ACC112 (cell line): ENCODE measurements at regions not wholly inside any gene's neighbourhood (a gene's known extent, or its start where the extent isn't known, plus 50 kb on each side); places are given as distances from the start of the nearest gene placed in this dataset.

Source experiments
- H2AFZ ChIP-seq: fragments of 200-600 bp; sonication (generic); one replicate; pipeline ENCODE4 v1.6.0; 2017; ENCODE audit warnings: antibody characterized with exemption, low read length; ENCODE audit not compliant: unreplicated experiment
- H3K27ac ChIP-seq: fragments of 200-600 bp; sonication (generic); 2 replicates; pipeline ENCODE4 v1.5.1; 2014; ENCODE audit warnings: low read depth, mild to moderate bottlenecking, antibody characterized with exemption, low read length, moderate library complexity
- H3K27me3 ChIP-seq: fragments of 200-600 bp; sonication (generic); 2 replicates; pipeline ENCODE4 v1.6.1; 2014; ENCODE audit warnings: mild to moderate bottlenecking, antibody characterized with exemption, low read length, moderate library complexity, mixed read lengths; ENCODE audit not compliant: insufficient read depth
- H3K36me3 ChIP-seq: fragments of 200-600 bp; sonication (generic); 2 replicates; pipeline ENCODE4 v1.6.1; 2016; ENCODE audit warnings: mild to moderate bottlenecking, antibody characterized with exemption, low read length, moderate library complexity, mixed read lengths; ENCODE audit not compliant: insufficient read depth
- H3K4me1 ChIP-seq: fragments of 200-600 bp; sonication (generic); one replicate; pipeline ENCODE4 v1.6.1; 2016; ENCODE audit warnings: low read length, mixed read lengths; ENCODE audit not compliant: insufficient read depth, unreplicated experiment, control insufficient read depth
- H3K4me3 ChIP-seq: fragments of 200-600 bp; sonication (generic); 2 replicates; pipeline ENCODE4 v1.5.1; 2014; ENCODE audit warnings: mild to moderate bottlenecking, low read depth, low read length
- H3K79me2 ChIP-seq: fragments of 200-600 bp; sonication (generic); one replicate; pipeline ENCODE4 v1.6.0; 2016; ENCODE audit warnings: low read length; ENCODE audit not compliant: control insufficient read depth, unreplicated experiment, insufficient read depth

DNA sequence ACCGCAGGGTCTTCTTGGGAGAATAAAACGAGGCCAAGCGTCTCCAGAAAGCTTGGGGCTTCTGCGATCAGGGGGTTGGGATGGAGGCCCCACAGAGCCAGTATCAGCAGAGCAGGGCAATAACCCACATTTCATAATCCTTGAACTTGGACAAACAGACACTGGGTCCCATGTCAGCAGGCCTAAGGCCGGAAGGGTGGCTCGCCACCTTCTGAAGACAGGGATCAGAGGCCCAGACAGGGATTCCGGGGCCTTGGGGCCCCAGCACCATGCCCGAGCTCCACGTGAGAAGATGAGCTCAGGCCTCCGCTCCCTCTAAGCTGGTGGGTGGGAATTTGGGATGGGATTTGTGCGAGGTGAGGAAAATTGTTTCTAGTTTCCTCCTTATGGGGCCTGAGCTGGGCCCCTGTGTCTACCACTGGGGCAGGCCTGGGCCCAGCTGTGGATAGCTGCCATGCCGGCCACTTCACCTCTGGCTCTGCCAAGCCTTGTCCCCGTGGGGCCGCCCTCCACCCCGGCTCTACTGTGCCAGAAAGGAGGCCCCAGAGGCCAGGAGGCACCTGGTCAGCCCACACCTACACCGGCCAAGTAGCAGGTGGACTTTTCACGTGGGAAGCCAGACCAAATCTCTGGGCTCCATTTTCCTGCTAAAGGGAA is 67.2 kb upstream of the DLK1 start:
- no peaks in the 10 kb centered on the region for H3K27me3 ChIP-seq
- H3K4me3 ChIP-seq, result no peak overlapping the region
- no peak overlapping the region for H2AFZ ChIP-seq
- H3K36me3 ChIP-seq, result no peaks in the 10 kb centered on the region
- H3K79me2 ChIP-seq, result no peaks in the 10 kb centered on the region
- no peak overlapping the region for H3K27ac ChIP-seq
- no peaks in the 10 kb centered on the region for H3K4me1 ChIP-seq

DNA sequence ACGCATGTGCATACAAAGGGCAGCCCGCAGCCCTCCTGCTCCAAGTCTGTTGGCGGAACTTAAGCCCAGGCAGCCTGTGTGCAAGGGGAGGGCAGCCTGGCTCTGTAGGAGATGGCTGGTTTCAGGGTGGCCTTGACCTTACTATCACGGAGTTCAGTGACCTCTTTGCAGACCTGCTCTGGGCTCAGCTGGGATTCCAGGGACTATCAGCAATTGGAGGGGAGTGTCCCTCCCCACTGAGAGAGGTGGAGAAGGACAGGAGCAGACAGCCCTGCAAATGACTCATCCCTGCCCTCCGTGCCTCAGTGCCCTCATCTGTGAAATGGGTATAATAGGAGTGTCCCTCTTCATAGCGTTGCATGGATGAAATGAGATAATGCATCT is 66.2 kb upstream of the DLK1 start:
- Histone ChIP-seq H3K4me3 (no peak overlapping the region), H3K4me1 (no peaks in the 10 kb centered on the region), H3K27me3 (peaks cover 3% of the 10 kb centered on the region; the same call in 1 of the 2 replicates), H3K27ac (no peak overlapping the region), H3K36me3 (no peaks in the 10 kb centered on the region), H3K79me2 (no peaks in the 10 kb centered on the region), H2AFZ (no peak overlapping the region)

DNA sequence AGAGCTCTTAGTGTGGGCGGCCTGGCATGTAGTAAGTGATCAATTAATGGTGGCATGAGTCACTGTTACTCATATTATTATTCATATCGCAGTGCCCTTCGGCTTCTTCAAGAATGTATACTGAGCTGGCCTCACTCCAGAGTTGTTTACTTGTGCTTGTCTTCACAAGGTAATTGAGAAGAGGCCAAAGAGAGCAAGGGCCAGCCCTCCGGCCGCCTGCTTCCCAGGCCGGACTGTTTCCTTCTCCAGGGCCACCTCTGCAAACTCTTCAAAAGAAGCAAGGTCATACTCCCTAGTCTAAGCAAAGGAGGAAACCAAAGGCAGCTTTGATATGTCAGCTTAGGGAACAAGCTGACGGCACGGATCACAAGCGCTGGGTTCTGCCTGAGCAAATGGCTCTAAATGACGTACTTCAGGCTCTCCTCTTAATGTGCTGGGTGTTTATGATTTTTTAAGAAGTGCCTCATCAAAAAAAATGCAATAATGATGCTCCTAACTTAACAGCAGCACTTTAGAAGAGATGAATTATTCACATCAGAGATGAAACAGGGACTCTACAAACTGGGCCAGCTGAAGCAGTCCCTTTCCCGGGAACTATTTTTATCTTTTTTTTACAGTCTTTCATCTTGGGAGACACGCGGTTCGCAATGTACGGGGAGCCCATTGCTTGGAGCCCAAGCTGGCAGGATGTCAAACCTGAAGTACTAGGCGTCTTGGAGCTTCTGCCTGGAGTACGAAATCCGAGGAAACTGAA is 65.6 kb upstream of the DLK1 start:
- H3K79me2 ChIP-seq, result no peaks in the 10 kb centered on the region
- H3K4me1 ChIP-seq, result no peaks in the 10 kb centered on the region
- H3K27me3 ChIP-seq, result peaks cover 5% of the 10 kb centered on the region; the same call in 1 of the 2 replicates
- no peak overlapping the region for H3K4me3 ChIP-seq
- H3K36me3 ChIP-seq, result no peaks in the 10 kb centered on the region
- no peak overlapping the region for H2AFZ ChIP-seq
- no peak overlapping the region for H3K27ac ChIP-seq

DNA sequence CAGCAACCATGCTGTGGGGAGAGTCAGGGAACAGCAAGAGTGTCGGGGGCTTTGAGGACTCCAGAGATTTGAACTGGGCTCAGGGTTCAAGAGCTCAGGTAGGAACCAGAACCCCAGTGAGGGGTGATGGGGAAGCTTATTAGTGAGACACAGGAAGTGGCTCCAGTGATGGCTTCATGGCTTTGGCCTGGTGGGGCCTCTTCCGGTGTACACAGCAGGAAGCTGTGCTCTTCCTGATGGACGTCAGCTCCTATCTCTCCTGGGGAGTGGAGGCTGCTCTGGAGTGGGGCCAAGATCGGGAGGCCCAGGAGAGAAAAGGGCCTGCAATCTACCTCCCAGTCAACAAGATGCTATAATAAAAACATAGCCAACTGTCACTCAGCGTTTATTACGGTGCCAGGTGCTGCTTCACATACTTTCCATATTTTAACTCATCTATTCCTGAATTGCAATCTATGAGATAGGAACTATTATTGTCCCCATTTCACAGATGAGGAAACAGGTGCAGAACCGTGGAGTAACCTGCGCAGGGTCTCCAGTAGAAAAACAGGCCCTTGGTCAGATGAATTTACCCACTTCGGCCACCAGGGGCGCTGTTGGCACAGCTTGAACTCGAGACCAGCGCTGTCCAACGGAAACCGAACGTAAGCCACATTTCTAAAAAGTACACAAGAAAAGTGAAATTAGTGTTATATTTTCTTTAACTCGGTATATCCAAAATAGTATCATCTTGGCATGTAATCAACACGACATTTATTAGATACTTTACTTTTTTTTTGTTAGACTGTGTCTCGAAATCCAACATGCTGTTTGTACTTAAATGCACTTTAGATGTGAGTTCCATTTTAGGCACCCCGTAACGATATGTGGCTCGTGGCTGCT is 63.6 kb upstream of the DLK1 start:
- no peak overlapping the region for H2AFZ ChIP-seq
- H3K27ac ChIP-seq, result no peak overlapping the region
- H3K27me3 ChIP-seq, result peaks cover 14% of the 10 kb centered on the region; the same call in 1 of the 2 replicates
- no peaks in the 10 kb centered on the region for H3K79me2 ChIP-seq
- peak overlapping the region; percentile 20; the same call in 1 of the 2 replicates for H3K4me3 ChIP-seq
- no peaks in the 10 kb centered on the region for H3K36me3 ChIP-seq
- no peaks in the 10 kb centered on the region for H3K4me1 ChIP-seq

DNA sequence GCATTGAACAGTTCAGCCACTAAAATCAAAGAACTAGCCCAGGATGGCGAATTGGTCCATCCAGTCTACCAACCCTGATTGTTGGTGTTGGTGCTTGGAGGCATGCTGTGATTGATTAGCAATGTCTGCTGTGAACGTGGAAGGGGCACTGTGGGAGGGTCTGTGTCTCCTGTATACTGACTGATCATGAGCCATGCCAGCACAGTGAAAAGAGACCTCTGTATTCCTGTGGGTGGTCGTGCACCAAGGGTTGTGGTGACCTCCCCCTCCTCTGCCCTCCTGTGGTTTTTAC is 63.0 kb upstream of the DLK1 start:
- Histone ChIP-seq H3K4me3 (peak overlapping the region; percentile 20; the same call in 1 of the 2 replicates), H3K79me2 (no peaks in the 10 kb centered on the region), H2AFZ (no peak overlapping the region), H3K27ac (no peak overlapping the region), H3K27me3 (peaks cover 14% of the 10 kb centered on the region; the same call in 1 of the 2 replicates), H3K36me3 (no peaks in the 10 kb centered on the region), H3K4me1 (no peaks in the 10 kb centered on the region)

DNA sequence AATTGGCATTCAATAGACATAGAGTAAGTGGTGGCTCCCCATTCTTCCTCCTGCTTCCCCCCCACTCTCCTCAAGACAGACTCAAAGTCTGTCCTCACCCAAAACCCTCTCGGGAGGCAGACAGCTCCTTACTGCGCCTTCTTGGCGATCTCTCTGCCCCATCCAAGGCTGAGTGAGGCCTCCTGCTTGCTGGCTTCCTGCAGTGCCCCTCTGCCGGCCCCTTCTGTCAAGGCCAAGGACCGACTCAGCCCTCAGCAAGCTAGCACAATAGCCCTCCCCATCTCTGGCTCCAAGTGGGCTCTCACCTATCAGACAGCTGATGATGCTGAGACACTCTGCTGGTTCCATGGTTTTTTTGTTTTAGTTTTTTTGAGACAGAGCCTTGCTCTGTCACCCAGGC is 62.5 kb upstream of the DLK1 start:
- Histone ChIP-seq H3K27me3 (peaks cover 14% of the 10 kb centered on the region; the same call in 1 of the 2 replicates), H3K36me3 (no peaks in the 10 kb centered on the region), H3K27ac (no peak overlapping the region), H3K4me1 (no peaks in the 10 kb centered on the region), H3K4me3 (no peak overlapping the region), H3K79me2 (no peaks in the 10 kb centered on the region), H2AFZ (no peak overlapping the region)

DNA sequence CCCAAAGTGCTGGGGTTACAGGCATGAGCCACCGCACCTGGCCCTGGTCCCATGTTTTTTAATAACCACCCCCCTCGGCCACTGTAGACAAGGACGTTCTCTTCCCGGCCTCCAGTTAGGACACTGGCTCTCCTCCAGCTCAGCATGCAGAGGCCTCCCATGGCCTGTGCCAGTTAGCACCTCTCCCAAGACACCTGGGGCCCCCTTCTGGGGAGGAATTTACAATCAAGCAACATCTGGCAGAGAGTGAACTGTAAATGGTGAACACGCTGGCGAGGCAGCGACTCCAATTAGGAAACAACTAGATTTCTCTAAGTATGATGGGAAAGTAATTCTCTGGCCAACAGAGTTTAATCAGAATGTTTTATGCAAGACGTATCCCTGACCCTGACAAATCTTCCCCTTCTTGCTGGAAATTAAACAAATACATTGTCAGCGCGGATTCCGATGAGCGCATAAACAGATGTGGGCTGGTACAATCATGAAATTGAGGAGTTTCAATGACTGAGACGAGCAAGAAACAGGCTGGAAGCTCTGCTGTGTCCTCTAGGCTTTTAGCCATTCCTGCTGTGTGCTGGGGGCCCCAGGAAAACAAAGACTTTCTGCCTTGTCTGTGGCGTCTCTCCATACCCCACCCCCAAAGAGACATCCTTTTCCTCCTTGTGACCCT is 61.7 kb upstream of the DLK1 start:
- no peaks in the 10 kb centered on the region for H3K79me2 ChIP-seq
- no peaks in the 10 kb centered on the region for H3K4me1 ChIP-seq
- no peak overlapping the region for H3K27ac ChIP-seq
- H3K4me3 ChIP-seq, result no peak overlapping the region
- peaks cover 14% of the 10 kb centered on the region; the same call in 1 of the 2 replicates for H3K27me3 ChIP-seq
- H3K36me3 ChIP-seq, result no peaks in the 10 kb centered on the region
- H2AFZ ChIP-seq, result no peak overlapping the region

DNA sequence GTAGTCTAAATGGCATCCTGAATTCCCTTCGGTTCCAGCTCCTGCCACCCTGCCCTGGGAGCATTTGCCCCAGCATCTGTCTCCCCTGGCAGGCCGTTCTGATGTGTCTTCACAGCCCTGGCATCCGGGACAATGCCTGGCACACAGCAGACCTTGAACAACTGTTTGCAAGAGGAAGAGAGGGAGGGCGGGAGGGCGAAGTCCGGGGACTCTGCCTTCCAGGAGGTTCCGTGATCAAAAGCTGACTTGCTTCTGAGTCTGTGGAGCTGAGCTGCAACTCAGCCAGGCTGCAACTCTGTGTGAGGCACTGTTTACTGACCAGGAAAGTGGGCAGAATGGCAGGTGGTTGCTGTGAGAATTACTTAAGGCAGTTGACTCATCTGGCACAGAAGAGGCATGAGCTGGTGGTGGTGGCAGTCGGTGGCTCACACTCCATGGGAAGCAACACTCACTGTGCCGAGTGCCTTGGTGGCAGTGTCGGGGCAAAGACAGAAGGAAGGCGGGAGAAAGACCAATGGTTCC is 61.1 kb upstream of the DLK1 start:
- Histone ChIP-seq H2AFZ (no peak overlapping the region), H3K4me3 (no peak overlapping the region), H3K79me2 (no peaks in the 10 kb centered on the region), H3K27ac (no peak overlapping the region), H3K4me1 (no peaks in the 10 kb centered on the region), H3K36me3 (no peaks in the 10 kb centered on the region), H3K27me3 (peaks cover 14% of the 10 kb centered on the region; the same call in 1 of the 2 replicates)

DNA sequence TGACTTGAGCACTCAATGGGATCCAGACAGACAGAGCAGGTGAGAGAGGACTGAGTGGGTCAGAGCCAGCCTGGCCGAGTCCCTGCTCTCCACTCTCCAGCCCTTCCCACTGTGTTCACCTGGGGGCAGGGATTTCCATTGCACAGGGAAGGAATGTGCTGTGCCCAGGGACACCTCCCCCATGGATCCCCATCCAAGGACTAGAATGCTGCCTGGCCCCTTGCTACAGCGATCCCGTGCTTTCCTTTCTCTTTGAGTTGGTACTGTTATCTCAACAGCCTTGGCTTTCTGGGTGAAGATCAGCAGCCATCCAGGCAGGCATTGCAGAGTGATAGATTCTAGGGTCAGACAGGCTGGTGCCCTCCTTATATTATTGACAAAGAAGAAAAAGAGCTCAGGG is 60.3 kb upstream of the DLK1 start:
- no peak overlapping the region for H2AFZ ChIP-seq
- H3K4me1 ChIP-seq, result no peaks in the 10 kb centered on the region
- H3K27ac ChIP-seq, result no peak overlapping the region
- H3K27me3 ChIP-seq, result peaks cover 14% of the 10 kb centered on the region
- no peak overlapping the region for H3K4me3 ChIP-seq
- no peaks in the 10 kb centered on the region for H3K79me2 ChIP-seq
- H3K36me3 ChIP-seq, result no peaks in the 10 kb centered on the region

DNA sequence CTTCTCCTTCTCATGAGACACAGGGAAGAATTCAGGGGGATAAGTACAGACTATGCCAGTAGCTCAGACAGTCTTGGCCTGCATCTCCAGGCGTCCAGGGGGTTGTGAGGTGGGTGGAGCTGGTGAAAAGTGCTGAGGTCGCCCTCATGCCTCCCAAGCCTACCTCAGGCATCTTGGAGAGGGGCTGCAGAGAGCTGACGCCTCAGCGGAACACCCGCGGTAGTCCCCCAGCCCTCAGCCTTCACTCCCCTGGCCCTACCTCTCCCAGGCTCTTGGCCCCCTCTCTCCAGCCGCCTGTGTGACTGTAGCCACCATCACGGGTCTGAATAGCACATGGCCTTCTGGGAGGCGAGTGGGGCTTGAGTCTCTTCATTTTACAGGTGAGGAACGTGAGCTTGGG is 59.8 kb upstream of the DLK1 start:
- H3K79me2 ChIP-seq, result no peaks in the 10 kb centered on the region
- H3K27ac ChIP-seq, result no peak overlapping the region
- no peak overlapping the region for H2AFZ ChIP-seq
- no peak overlapping the region for H3K4me3 ChIP-seq
- peaks cover 17% of the 10 kb centered on the region for H3K27me3 ChIP-seq
- no peaks in the 10 kb centered on the region for H3K36me3 ChIP-seq
- no peaks in the 10 kb centered on the region for H3K4me1 ChIP-seq
